ENCODE measurements at regions not wholly inside any gene's neighbourhood (a gene's known extent, or its start where the extent isn't known, plus 50 kb on each side); places are given as distances from the start of the nearest gene placed in this dataset.

- TF ChIP-seq, protein P1, sequence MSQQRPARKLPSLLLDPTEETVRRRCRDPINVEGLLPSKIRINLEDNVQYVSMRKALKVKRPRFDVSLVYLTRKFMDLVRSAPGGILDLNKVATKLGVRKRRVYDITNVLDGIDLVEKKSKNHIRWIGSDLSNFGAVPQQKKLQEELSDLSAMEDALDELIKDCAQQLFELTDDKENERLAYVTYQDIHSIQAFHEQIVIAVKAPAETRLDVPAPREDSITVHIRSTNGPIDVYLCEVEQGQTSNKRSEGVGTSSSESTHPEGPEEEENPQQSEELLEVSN (IDR thresholded peaks at IDR 0.05) = no peak
- TF ChIP-seq EZH2 (IDR thresholded peaks at IDR 0.05; ENCODE audit: low read depth, low read length, severe bottlenecking) = no peak
Measured at GRCh38 chr9:134591573-134591981, 50.0 kb upstream of the COL5A1 start.
